A549 (cell line): ENCODE measurements at regions not wholly inside any gene's neighbourhood (a gene's known extent, or its start where the extent isn't known, plus 50 kb on each side); places are given as distances from the start of the nearest gene placed in this dataset.

Experiments
- ATAC-seq, 2 experiments: fragments of 200-7000 bp in 1 of 2; fragments of >200 bp in 1 of 2; cut with Nextera tagmentation in 1 of 2; cut with Tn5 transposase in 1 of 2; 3 replicates each; pipeline versions ENCODE4 v1.8.0 to v1.9.1; 2018 to 2020; ENCODE audit warnings: mild to moderate bottlenecking in 1 of 2, moderate library complexity in 1 of 2
- CTCF ChIA-PET: fragments of 300-600 bp; sonication (Branson Sonifier 250); formaldehyde crosslinking; extraction: SDS; loops from one replicate; lab custom pipeline; 2021; ENCODE audit warnings: antibody characterized with exemption, inconsistent platforms; lab: Yijun Ruan, JAX
- POLR2A ChIA-PET: fragments of 350-600 bp; formaldehyde crosslinking; extraction: SDS; loops from one replicate; lab custom pipeline; 2021; ENCODE audit warnings: antibody characterized with exemption, inconsistent platforms; lab: Yijun Ruan, JAX
- DNase-seq, 2 experiments: peaks; one replicate each; pipeline versions ENCODE4 v3.0.0 to v3.0.0-alpha.2; 2011 to 2016; ENCODE audit warnings: low read depth in 1 of 2, low spot score in 1 of 2
- FAIRE-seq: peaks from 2 replicates; lab custom pipeline; 2011; peaks lifted over from hg19 to GRCh38; lab: Jason Lieb, UNC
- H3K27ac ChIP-seq, 2 experiments: fragments of >200 bp; sonication (Bioruptor Twin); formaldehyde crosslinking; 3 replicates each; pipeline ENCODE4 v1.5.1; 2016 to 2017
- H3K4me1 ChIP-seq: fragments of >200 bp; sonication (Bioruptor Twin); formaldehyde crosslinking; 3 replicates; pipeline ENCODE4 v1.6.1; 2016
- H3K4me2 ChIP-seq: fragments of >200 bp; sonication (Bioruptor Twin); formaldehyde crosslinking; 3 replicates; pipeline ENCODE4 v1.6.1; 2016
- H3K4me3 ChIP-seq: fragments of >200 bp; sonication (Bioruptor Twin); formaldehyde crosslinking; 3 replicates; pipeline ENCODE4 v1.5.1; 2016
- H3K9me3 ChIP-seq: fragments of >200 bp; sonication (Bioruptor Twin); formaldehyde crosslinking; 3 replicates; pipeline ENCODE4 v1.6.1; 2016
- BHLHE40 ChIP-seq: IDR thresholded peaks from 2 replicates; pipeline ENCODE4 v1.6.1; 2012; ENCODE audit warnings: low read depth, low read length, inconsistent platforms
- CBX2 ChIP-seq: fragments of 200-600 bp; sonication (generic); IDR thresholded peaks from 2 replicates; pipeline ENCODE4 v1.6.1; 2016; ENCODE audit warnings: low read depth, mild to moderate bottlenecking, borderline replicate concordance
- CHD4 ChIP-seq: fragments of 200-600 bp; sonication (generic); IDR thresholded peaks from 2 replicates; pipeline ENCODE4 v1.6.1; 2016; ENCODE audit warnings: antibody characterized with exemption, mild to moderate bottlenecking, borderline replicate concordance
- FOXS1 ChIP-seq: fragments of 250-450 bp; sonication (Bioruptor Pico); IDR thresholded peaks from 2 replicates; pipeline ENCODE4 v1.5.0; 2020; ENCODE audit warnings: mild to moderate bottlenecking, moderate library complexity
- GATA3 ChIP-seq: IDR thresholded peaks from 2 replicates; pipeline ENCODE4 v1.6.1; 2012; ENCODE audit warnings: borderline replicate concordance
- HDAC2 ChIP-seq: fragments of 200-600 bp; sonication (generic); IDR thresholded peaks from 2 replicates; pipeline ENCODE4 v1.6.1; 2016
- HEYL ChIP-seq: fragments of 250-450 bp; sonication (Bioruptor Pico); IDR thresholded peaks from 2 replicates; pipeline ENCODE4 v1.8.0; 2021; ENCODE audit warnings: mild to moderate bottlenecking, moderate library complexity
- JUNB ChIP-seq: fragments of >200 bp; sonication (Bioruptor Twin); formaldehyde crosslinking; IDR thresholded peaks from 2 replicates; pipeline ENCODE4 v1.6.1; 2016
- MYC ChIP-seq: IDR thresholded peaks from 2 replicates; pipeline ENCODE4 v1.6.1; 2012; ENCODE audit warnings: mild to moderate bottlenecking, inconsistent platforms, low read length, improper control_type of control experiment, borderline replicate concordance
- NPAS2 ChIP-seq: fragments of 250-450 bp; sonication (Bioruptor Pico); IDR thresholded peaks from 2 replicates; pipeline ENCODE4 v1.8.0; 2022; ENCODE audit warnings: mild to moderate bottlenecking, moderate library complexity, borderline replicate concordance
- PHF8 ChIP-seq: fragments of 200-600 bp; sonication (generic); IDR thresholded peaks from 2 replicates; pipeline ENCODE4 v1.6.1; 2016; ENCODE audit warnings: low read depth, mild to moderate bottlenecking, antibody characterized with exemption, moderate library complexity, borderline replicate concordance
- RAD21 ChIP-seq, 2 experiments: fragments of >200 bp in 1 of 2; sonication (Bioruptor Twin) in 1 of 2; formaldehyde crosslinking in 1 of 2; IDR thresholded peaks in 1 of 2; conservative IDR thresholded peaks in 1 of 2; 2 replicates in 1 of 2; 3 replicates in 1 of 2; pipeline ENCODE4 v1.6.1; 2012 to 2018; ENCODE audit warnings: inconsistent platforms in 1 of 2
- REST ChIP-seq: fragments of 200-600 bp; sonication (generic); IDR thresholded peaks from 2 replicates; pipeline ENCODE4 v1.6.1; 2016; ENCODE audit warnings: antibody characterized with exemption, mild to moderate bottlenecking, moderate library complexity
- SREBF2 ChIP-seq: fragments of 450-650 bp; IDR thresholded peaks from 2 replicates; pipeline ENCODE4 v1.6.1; 2014; ENCODE audit warnings: mild to moderate bottlenecking, moderate library complexity
- TFCP2L1 ChIP-seq: fragments of 250-450 bp; sonication (Bioruptor Pico); IDR thresholded peaks from 2 replicates; pipeline ENCODE4 v1.5.0; 2021; ENCODE audit warnings: mild to moderate bottlenecking
- TP53 ChIP-seq: fragments of 250-450 bp; sonication (Bioruptor Pico); IDR thresholded peaks from 2 replicates; pipeline ENCODE4 v1.5.0; 2021; ENCODE audit warnings: mild to moderate bottlenecking, moderate library complexity
- whole genome bisulfite sequencing: methylation state at CpG from one replicate; pipeline ENCODE4 v1.1.6; 2017; ENCODE audit errors: missing lambda C conversion rate; 5-methylcytosine and 5-hydroxymethylcytosine counted together
- TF ChIP-seq, protein P1 (sequence below): IDR thresholded peaks from 2 replicates; pipeline ENCODE4 v1.6.1; 2012

DNA sequence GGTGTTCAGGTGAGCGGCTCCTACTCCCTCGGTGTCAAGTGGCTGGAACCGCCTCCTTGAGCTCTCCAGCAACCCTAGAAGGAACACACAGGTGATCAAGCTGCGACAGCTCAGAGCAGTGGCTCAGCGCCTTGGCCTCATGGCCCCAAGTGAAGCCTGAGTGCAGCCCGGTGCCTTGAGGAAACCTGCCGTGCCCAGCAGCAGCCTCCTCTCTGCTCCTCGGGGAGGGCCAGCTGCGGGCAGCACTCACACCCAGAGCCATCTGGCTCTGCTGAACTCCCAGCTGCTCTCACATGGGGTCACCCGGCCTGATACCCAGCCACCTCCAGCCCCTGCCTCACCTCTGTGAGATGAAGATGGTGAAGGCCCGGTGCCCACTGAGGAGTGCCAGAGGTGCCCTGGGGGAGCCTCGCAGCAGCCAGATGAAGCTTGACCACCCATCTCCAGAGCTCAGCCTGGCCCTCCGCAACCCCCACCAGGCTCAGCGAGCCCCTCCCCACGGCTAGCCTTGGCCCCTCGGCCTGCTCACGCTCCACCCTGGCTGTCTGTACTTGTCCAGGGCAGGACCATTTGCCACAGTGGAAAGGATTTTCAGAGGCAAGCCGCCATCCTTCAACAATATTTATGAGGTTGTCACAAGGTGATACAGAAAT lies 70.6 kb upstream of the RAB6C start (continued):
- no peak for TF ChIP-seq PHF8
- no peak for TF ChIP-seq RAD21 (conservative IDR thresholded peaks at IDR 0.05 in 1 of 2, IDR thresholded peaks at IDR 0.05 in 1 of 2)
- TF ChIP-seq REST, result no peak
- no peak for TF ChIP-seq TFCP2L1 (CRISPR knock-in tag)
- no peak for TF ChIP-seq CBX2
- TF ChIP-seq GATA3, result no peak
- TF ChIP-seq, all 56 proteins: peak for 0

DNA sequence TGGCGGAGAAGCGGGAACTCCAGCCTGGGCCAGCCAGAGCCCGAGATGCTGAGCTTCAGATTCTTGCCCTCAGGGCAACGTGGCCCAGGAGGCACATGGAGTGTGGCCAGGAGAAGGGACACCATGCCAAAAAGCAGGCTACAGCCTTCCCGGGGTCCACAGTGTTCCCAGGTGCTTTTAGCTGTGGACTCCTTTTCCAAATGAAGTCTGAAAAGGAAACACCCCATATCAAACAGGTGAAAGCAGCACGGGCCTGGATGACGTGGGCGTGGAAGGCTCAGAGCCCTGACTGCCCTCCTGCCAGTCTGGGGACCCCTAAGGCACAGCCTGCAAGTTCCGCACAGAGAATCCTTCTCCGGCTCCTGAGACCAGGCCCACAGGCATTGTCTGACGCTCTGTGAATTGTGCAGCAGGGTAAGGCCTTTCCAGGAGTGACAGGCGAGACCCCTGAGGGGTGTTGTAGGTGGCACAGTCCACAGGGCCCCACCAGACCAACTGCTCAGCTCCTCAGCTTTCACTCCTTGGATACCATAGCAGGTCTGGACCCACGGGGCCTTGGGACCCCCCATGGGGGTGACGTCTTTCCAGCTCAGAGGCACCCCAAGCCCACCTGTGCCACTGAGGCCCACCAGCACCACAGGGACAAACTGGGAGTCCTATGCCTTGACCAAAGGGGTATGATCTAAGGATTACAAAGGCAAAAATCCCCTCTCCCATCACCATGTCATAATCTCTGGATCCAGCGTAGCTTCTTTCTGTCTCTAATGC lies 69.6 kb upstream of the RAB6C start:
- WGBS, result 40% methylated on average over 10 of the region's 15 CpGs

DNA sequence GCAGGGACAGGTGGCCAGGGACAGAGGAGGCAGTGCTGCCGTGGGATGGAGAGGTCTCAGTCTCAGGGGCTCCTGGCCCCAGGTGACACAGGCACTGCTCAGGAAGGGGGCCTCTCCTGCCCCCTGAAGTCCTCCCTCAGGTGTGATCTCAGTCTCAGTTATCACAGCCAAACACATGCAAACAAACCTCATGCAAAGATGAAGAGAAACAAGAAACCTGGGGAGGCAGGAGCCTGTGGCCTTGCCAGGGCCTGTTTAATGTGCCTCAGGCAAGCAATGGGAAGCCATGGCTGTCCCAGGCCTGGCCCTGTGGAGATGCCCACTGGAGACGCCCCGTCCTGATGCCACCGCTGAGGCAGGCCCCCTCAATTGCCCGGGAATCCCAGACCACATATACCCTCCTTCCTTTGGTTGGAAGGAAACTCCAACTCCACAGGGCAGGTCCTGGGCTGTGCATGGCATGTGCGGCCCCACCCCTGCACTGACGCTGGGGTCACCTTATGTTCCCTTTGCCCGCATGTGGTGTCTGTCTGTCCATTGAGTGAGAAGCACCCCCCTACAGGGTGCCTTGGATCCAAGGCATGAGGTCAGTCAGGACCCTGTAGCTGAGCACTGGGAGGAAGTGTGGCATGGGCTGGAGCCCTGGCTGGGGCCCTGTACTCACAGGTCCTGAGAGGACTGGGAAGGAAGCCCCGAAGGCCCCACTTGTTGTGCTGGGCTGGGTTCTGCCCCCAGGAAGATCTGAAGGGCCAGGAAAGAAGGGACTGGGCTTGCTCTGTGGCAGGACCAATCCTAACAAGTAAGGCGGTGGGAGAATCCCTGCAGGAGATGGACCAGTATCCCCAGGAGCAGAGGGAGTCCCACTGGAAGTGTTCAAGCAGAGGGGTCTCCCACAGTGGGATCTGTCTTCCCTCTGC lies 68.8 kb upstream of the RAB6C start:
- no peaks in the 10 kb centered on the region for H3K9me3 ChIP-seq
- 34% methylated on average over 7 of the region's 10 CpGs for WGBS
- ATAC-seq (no peak), DNase-seq (no peak), FAIRE-seq (no peak)
- POLR2A ChIA-PET, result no interaction called here
- no peaks in the 10 kb centered on the region for H3K4me1 ChIP-seq
- no peak overlapping the region for H3K4me2 ChIP-seq
- no peak overlapping the region for H3K4me3 ChIP-seq
- CTCF ChIA-PET, result no interaction called here
- TF ChIP-seq TP53 (CRISPR knock-in tag), result no peak
- TF ChIP-seq FOXS1 (CRISPR knock-in tag), result no peak
- TF ChIP-seq, protein P1, sequence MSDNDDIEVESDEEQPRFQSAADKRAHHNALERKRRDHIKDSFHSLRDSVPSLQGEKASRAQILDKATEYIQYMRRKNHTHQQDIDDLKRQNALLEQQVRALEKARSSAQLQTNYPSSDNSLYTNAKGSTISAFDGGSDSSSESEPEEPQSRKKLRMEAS, result no peak
- TF ChIP-seq MYC, result no peak
- no peak for TF ChIP-seq BHLHE40
- no peak for TF ChIP-seq NPAS2 (CRISPR knock-in tag)
- TF ChIP-seq HDAC2, result no peak
- no peak for TF ChIP-seq CHD4
- no peak for TF ChIP-seq JUNB
- no peak for TF ChIP-seq RAD21 (conservative IDR thresholded peaks at IDR 0.05 in 1 of 2, IDR thresholded peaks at IDR 0.05 in 1 of 2)
- no peak overlapping the region for H3K27ac ChIP-seq

More for the DNA sequence above, 69.6 kb upstream of the RAB6C start:
- Histone ChIP-seq H3K4me1 (no peaks in the 10 kb centered on the region), H3K4me2 (no peak overlapping the region), H3K27ac (no peak overlapping the region), H3K4me3 (no peak overlapping the region)
- POLR2A ChIA-PET, result no interaction called here
- DNase-seq, result no peak
- CTCF ChIA-PET, result no interaction called here
- ATAC-seq, result no peak
- TF ChIP-seq MYC (no peak), GATA3 (no peak), SREBF2 (no peak), HEYL (CRISPR knock-in tag) (no peak)
- TF ChIP-seq, protein P1, result no peak
- TF ChIP-seq, all 56 proteins: peak for 0
- FAIRE-seq, result no peak
- H3K9me3 ChIP-seq, result no peaks in the 10 kb centered on the region
